Endothelial cell of umbilical vein (primary cell): ENCODE measurements at regions not wholly inside any gene's neighbourhood (a gene's known extent, or its start where the extent isn't known, plus 50 kb on each side); places are given as distances from the start of the nearest gene placed in this dataset.

Experiments used
- BruUV-seq: library from RNA; stranded (reverse); fragments of 400-500 nt; replicated peaks from 2 replicates; lab custom pipeline; 2021; lab: Mats Ljungman, UMichigan
- CTCF ChIA-PET: fragments of 300-600, 350-600 bp; sonication (Branson Sonifier 250); formaldehyde crosslinking; loops from one replicate; lab custom pipeline; 2021; ENCODE audit warnings: antibody characterized with exemption, inconsistent platforms; lab: Charles Lee
- POLR2A ChIA-PET: fragments of 300-600, 350-600 bp; sonication (Branson Sonifier 250); formaldehyde crosslinking; loops from one replicate; lab custom pipeline; 2021; ENCODE audit warnings: antibody characterized with exemption, inconsistent platforms; lab: Charles Lee
- DNase-seq: peaks from one replicate; pipeline ENCODE4 v3.0.0-alpha.2; 2011; ENCODE audit warnings: low read depth, low spot score
- FAIRE-seq: peaks from 2 replicates; lab custom pipeline; 2011; peaks lifted over from hg19 to GRCh38; lab: Jason Lieb, UNC
- H2AFZ ChIP-seq: 2 replicates; pipeline ENCODE4 v1.6.0; 2012; ENCODE audit warnings: low read depth, low read length, control low read depth, inconsistent platforms
- H3K27ac ChIP-seq: 2 replicates; pipeline ENCODE4 v1.5.1; 2011; ENCODE audit warnings: low read depth, mild to moderate bottlenecking, control low read depth, low read length, moderate library complexity; ENCODE audit not compliant: insufficient read depth
- H3K27me3 ChIP-seq, 2 experiments: 2 replicates each; pipeline versions ENCODE4 v1.6.0 to v1.6.1; 2011; ENCODE audit warnings: low read length in 2 of 2, mixed read lengths in 1 of 2; ENCODE audit not compliant: control insufficient read depth in 2 of 2, insufficient read depth in 2 of 2
- H3K36me3 ChIP-seq, 2 experiments: 2 replicates in 1 of 2; 3 replicates in 1 of 2; pipeline ENCODE4 v1.5.1; 2011; ENCODE audit warnings: low read length in 2 of 2, mild to moderate bottlenecking in 1 of 2, moderate library complexity in 1 of 2; ENCODE audit not compliant: control insufficient read depth in 2 of 2, insufficient read depth in 2 of 2; ENCODE audit errors: extremely low read depth in 1 of 2
- H3K4me1 ChIP-seq: 3 replicates; pipeline ENCODE4 v1.5.1; 2011; ENCODE audit warnings: mild to moderate bottlenecking, low read length; ENCODE audit not compliant: control insufficient read depth, insufficient read depth; ENCODE audit errors: extremely low read depth
- H3K4me2 ChIP-seq: 2 replicates; pipeline ENCODE4 v1.6.1; 2011; ENCODE audit warnings: low read length, control low read depth, mixed read lengths; ENCODE audit not compliant: insufficient read depth
- H3K4me3 ChIP-seq, 3 experiments: fragments of 200-600 bp in 1 of 3; sonication (generic), shearing (Covaris generic) in 1 of 3; replicated peaks in 1 of 3; 2 replicates each; pipeline ENCODE4 v1.5.1; 2011 to 2016; ENCODE audit warnings: control low read depth in 3 of 3, low read length in 3 of 3, mild to moderate bottlenecking in 2 of 3, inconsistent platforms in 1 of 3, low read depth in 1 of 3, moderate library complexity in 1 of 3; ENCODE audit not compliant: insufficient read depth in 1 of 3
- H3K79me2 ChIP-seq: 2 replicates; pipeline ENCODE4 v1.6.0; 2012; ENCODE audit warnings: low read length, inconsistent platforms; ENCODE audit not compliant: control insufficient read depth, insufficient read depth
- H3K9ac ChIP-seq: replicated peaks from 2 replicates; pipeline ENCODE3; 2011; ENCODE audit warnings: low read length, control low read depth; ENCODE audit not compliant: insufficient read depth; ENCODE audit errors: extremely low read depth
- H3K9me1 ChIP-seq: replicated peaks from 3 replicates; pipeline ENCODE4 v1.6.0; 2011; ENCODE audit warnings: mild to moderate bottlenecking, low read length; ENCODE audit not compliant: control insufficient read depth, insufficient read depth; ENCODE audit errors: extremely low read depth
- H3K9me3 ChIP-seq: replicated peaks from 2 replicates; pipeline ENCODE4 v1.5.1; 2012; ENCODE audit warnings: low read length, inconsistent platforms; ENCODE audit not compliant: control insufficient read depth, insufficient read depth
- H4K20me1 ChIP-seq: replicated peaks from 2 replicates; pipeline ENCODE3; 2011; ENCODE audit warnings: mild to moderate bottlenecking, low read length; ENCODE audit not compliant: control insufficient read depth, insufficient read depth; ENCODE audit errors: extremely low read depth
- CTCF ChIP-seq, 2 donors: IDR thresholded peaks; 1 replicate in 1 of 2; 2 replicates in 1 of 2; pipeline ENCODE4 v1.5.1; 2011; ENCODE audit warnings: low read length in 2 of 2, mild to moderate bottlenecking in 2 of 2, moderate library complexity in 2 of 2, control low read depth in 1 of 2, inconsistent platforms in 1 of 2, low read depth in 1 of 2; ENCODE audit not compliant: insufficient read depth in 1 of 2; ENCODE audit errors: extremely low read depth in 1 of 2
- FOS ChIP-seq: IDR thresholded peaks from 2 replicates; pipeline ENCODE4 v1.6.1; 2011; ENCODE audit warnings: mild to moderate bottlenecking, low read length, moderate library complexity, borderline replicate concordance; ENCODE audit not compliant: insufficient read depth
- GATA2 ChIP-seq: IDR thresholded peaks from 2 replicates; pipeline ENCODE4 v1.7.0; 2011; ENCODE audit warnings: low read depth, mild to moderate bottlenecking, moderate library complexity, mixed read lengths, low read length; ENCODE audit not compliant: insufficient read length, insufficient read depth
- JUN ChIP-seq: IDR thresholded peaks from 2 replicates; pipeline ENCODE4 v1.6.1; 2011; ENCODE audit warnings: borderline replicate concordance, low read depth; ENCODE audit not compliant: insufficient read length, insufficient read depth
- MYC ChIP-seq: IDR thresholded peaks from one replicate; pipeline ENCODE4 v1.6.1; 2011; ENCODE audit warnings: mild to moderate bottlenecking, low read depth, low read length
- POLR2AphosphoS5 ChIP-seq: IDR thresholded peaks from 2 replicates; pipeline ENCODE4 v1.6.1; 2012; ENCODE audit warnings: low read depth, mild to moderate bottlenecking, control low read depth, low read length, moderate library complexity; ENCODE audit not compliant: insufficient read depth
- dilution Hi-C: fragments of 300-500 bp; cut with MboI; formaldehyde crosslinking; loops from one replicate; pipeline ENCODE4 v1.15.0; 2019; ENCODE audit warnings: low sequenced_read_pairs; ENCODE audit not compliant: extremely low pct_ligation_motif_present
- intact Hi-C: fragments of 100-400 bp; cut with micrococcal nuclease; formaldehyde crosslinking; loops from one replicate; pipeline ENCODE4 v1.10.0; 2022

GRCh38 chr12:43653289-43653915 lies 101.4 kb upstream of the ADAMTS20 start:
- no peak for TF ChIP-seq JUN
- no peak for TF ChIP-seq FOS
- no peak for TF ChIP-seq GATA2
- TF ChIP-seq MYC, result no peak
- no peak for TF ChIP-seq POLR2AphosphoS5
- no peak for TF ChIP-seq CTCF (IDR thresholded peaks at IDR 0.05; ENCODE audit: extremely low read depth in 1 of 2, insufficient read depth in 1 of 2, low read depth in 1 of 2, low read length in 2 of 2)
- no peaks in the 10 kb centered on the region for H4K20me1 ChIP-seq
- CTCF ChIA-PET, result interaction anchor here (0.8 kb wide), 1 partner anchor 12 kb away, joined by 3 read pairs; no protein-coding TSS in a partner anchor

More at GRCh38 chr12:43653289-43653915, 101.4 kb upstream of the ADAMTS20 start:
- intact Hi-C loops, result no loop called here
- Histone ChIP-seq H3K9me3 (no peaks in the 10 kb centered on the region), H3K27ac (no peak overlapping the region), H3K9me1 (no peaks in the 10 kb centered on the region), H3K27me3 (no peaks in the 10 kb centered on the region), H3K36me3 (no peaks in the 10 kb centered on the region), H3K4me2 (no peak overlapping the region), H3K4me1 (no peaks in the 10 kb centered on the region), H3K79me2 (no peaks in the 10 kb centered on the region), H3K9ac (no peak overlapping the region), H3K4me3 (no peak overlapping the region), H2AFZ (no peak overlapping the region)
- dilution Hi-C loops, result no loop called here
- POLR2A ChIA-PET, result no interaction called here
- DNase-seq (no peak), FAIRE-seq (no peak)
- no TSS peak for BruUV-seq
